CD4-positive, CD25-positive, alpha-beta regulatory T cell (primary cell): ENCODE measurements at regions not wholly inside any gene's neighbourhood (a gene's known extent, or its start where the extent isn't known, plus 50 kb on each side); places are given as distances from the start of the nearest gene placed in this dataset.

Experiments
- ATAC-seq, 2 donors: fragments of 150-1000 bp; cut with Tn5 transposase; one replicate each; pipeline ENCODE4 v1.10.0; 2021; ENCODE audit warnings: low read depth in 2 of 2, moderate number of reproducible peaks in 2 of 2, moderate library complexity in 1 of 2
- DNase-seq, 3 donors: peaks; one replicate each; pipeline versions ENCODE4 v3.0.0 to v3.0.0-alpha.2; 2012 to 2022; ENCODE audit warnings: mixed read lengths in 1 of 3
- H3K27ac ChIP-seq: one replicate; pipeline ENCODE4 v1.7.0; 2013; ENCODE audit warnings: mild to moderate bottlenecking, low read length; ENCODE audit not compliant: insufficient read depth, poor library complexity, severe bottlenecking
- H3K27me3 ChIP-seq: one replicate; pipeline ENCODE4 v1.7.0; 2013; ENCODE audit warnings: low read length; ENCODE audit not compliant: control insufficient read depth, insufficient read depth
- H3K36me3 ChIP-seq: one replicate; pipeline ENCODE4 v1.7.0; 2013; ENCODE audit warnings: mild to moderate bottlenecking, low read length, moderate library complexity; ENCODE audit not compliant: control insufficient read depth, insufficient read depth
- H3K4me1 ChIP-seq: 2 replicates; pipeline ENCODE4 v1.7.0; 2013; ENCODE audit warnings: mild to moderate bottlenecking, low read length; ENCODE audit not compliant: insufficient read depth, control insufficient read depth, poor library complexity, severe bottlenecking
- H3K4me3 ChIP-seq: one replicate; pipeline ENCODE4 v1.7.0; 2013; ENCODE audit warnings: low read depth, mild to moderate bottlenecking, low read length, moderate library complexity
- H3K9me3 ChIP-seq, 2 experiments: 1 replicate in 1 of 2; 2 replicates in 1 of 2; pipeline ENCODE4 v1.7.0; 2013; ENCODE audit warnings: low read length in 2 of 2, mild to moderate bottlenecking in 1 of 2, moderate library complexity in 1 of 2; ENCODE audit not compliant: control insufficient read depth in 2 of 2
- H3K27ac Mint-ChIP-seq, 3 donors: one replicate each; pipeline ENCODE4 v1.8.0; 2020 to 2022; ENCODE audit warnings: mild to moderate bottlenecking in 3 of 3, mixed read lengths in 3 of 3, moderate library complexity in 2 of 3
- H3K27me3 Mint-ChIP-seq: one replicate; pipeline ENCODE4 v1.8.0; 2022; ENCODE audit warnings: mild to moderate bottlenecking, mixed read lengths
- H3K36me3 Mint-ChIP-seq: one replicate; pipeline ENCODE4 v1.8.0; 2020; ENCODE audit warnings: mixed read lengths
- H3K4me1 Mint-ChIP-seq, 4 donors: one replicate each; pipeline ENCODE4 v1.8.0; 2020 to 2022; ENCODE audit warnings: mixed read lengths in 4 of 4, mild to moderate bottlenecking in 1 of 4
- H3K4me3 Mint-ChIP-seq, 4 donors: one replicate each; pipeline ENCODE4 v1.8.0; 2020 to 2022; ENCODE audit warnings: mild to moderate bottlenecking in 4 of 4, mixed read lengths in 4 of 4, moderate library complexity in 3 of 4
- H3K9me3 Mint-ChIP-seq, 7 donors: one replicate each; pipeline ENCODE4 v1.8.0; 2020 to 2022; ENCODE audit warnings: mixed read lengths in 7 of 7, mild to moderate bottlenecking in 3 of 7, moderate library complexity in 2 of 7

DNA sequence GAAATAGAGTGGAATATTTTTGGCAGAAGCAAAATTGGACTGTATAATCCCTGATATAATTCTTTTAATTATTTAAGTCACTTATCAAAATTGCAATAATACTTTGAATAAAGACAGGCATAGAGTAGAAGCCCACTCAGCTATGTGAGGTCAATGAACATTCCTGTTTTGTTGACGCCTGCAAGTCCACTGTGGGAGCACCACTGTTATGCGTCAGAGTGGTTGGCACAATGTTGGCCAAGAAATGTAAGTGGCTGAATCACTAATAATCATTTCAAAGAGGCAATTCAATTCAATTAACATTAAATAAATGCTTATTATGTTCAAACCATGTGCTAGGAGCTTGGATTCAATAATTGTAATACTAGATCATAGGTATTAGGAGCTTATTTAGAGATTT is 221.0 kb downstream of the SPCS3 start:
- H3K27ac ChIP-seq, result no peak overlapping the region
- Mint-ChIP-seq H3K27me3 (no peaks in the 10 kb centered on the region), H3K27ac (no peak overlapping the region), H3K4me3 (no peak overlapping the region), H3K9me3 (no peaks in the 10 kb centered on the region), H3K4me1 (no peaks in the 10 kb centered on the region), H3K36me3 (no peaks in the 10 kb centered on the region)
- ATAC-seq, result no peak
- no peak for DNase-seq
- no peaks in the 10 kb centered on the region for H3K27me3 ChIP-seq
- H3K4me1 ChIP-seq, result no peaks in the 10 kb centered on the region
- no peaks in the 10 kb centered on the region for H3K9me3 ChIP-seq
- H3K36me3 ChIP-seq, result no peaks in the 10 kb centered on the region
- H3K4me3 ChIP-seq, result no peak overlapping the region

- Mint-ChIP-seq H3K27ac (no peak overlapping the region), H3K36me3 (no peaks in the 10 kb centered on the region), H3K4me3 (no peak overlapping the region), H3K9me3 (peaks cover 0 to 2% (median 0%) of the 10 kb centered on the region in 7 donors), H3K27me3 (no peaks in the 10 kb centered on the region), H3K4me1 (no peaks in the 10 kb centered on the region)
- no peaks in the 10 kb centered on the region for H3K9me3 ChIP-seq
- H3K4me3 ChIP-seq, result no peak overlapping the region
- ATAC-seq (no peak), DNase-seq (no peak)
- H3K36me3 ChIP-seq, result no peaks in the 10 kb centered on the region
- no peak overlapping the region for H3K27ac ChIP-seq
- no peaks in the 10 kb centered on the region for H3K27me3 ChIP-seq
- no peaks in the 10 kb centered on the region for H3K4me1 ChIP-seq
Measured at GRCh38 chr4:176545872-176546271, 226.1 kb downstream of the SPCS3 start.

DNA sequence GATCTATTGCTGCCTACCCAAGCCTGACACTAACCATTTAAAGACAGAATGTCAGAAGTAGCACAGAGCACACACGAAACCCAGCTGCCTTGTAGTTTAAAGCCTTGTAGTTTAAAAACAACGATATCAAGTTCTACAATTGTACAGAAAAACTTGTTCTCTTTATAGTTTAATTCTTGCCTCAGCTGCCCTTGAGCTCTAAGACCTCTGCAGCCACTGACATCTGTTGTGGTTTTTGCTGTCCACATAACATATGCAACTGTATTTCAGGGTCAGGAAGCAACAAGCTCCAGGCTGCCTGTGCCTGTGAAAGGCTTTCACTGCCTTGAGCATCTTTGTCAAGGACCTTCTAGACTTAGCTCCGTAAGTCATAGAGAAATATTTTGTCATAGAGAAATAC is 227.2 kb downstream of the SPCS3 start:
- Mint-ChIP-seq H3K9me3 (peaks cover 0 to 7% (median 0%) of the 10 kb centered on the region in 7 donors), H3K36me3 (no peaks in the 10 kb centered on the region), H3K27me3 (no peaks in the 10 kb centered on the region), H3K27ac (no peak overlapping the region), H3K4me1 (no peaks in the 10 kb centered on the region), H3K4me3 (no peak overlapping the region)
- Histone ChIP-seq H3K4me3 (no peak overlapping the region), H3K27ac (no peak overlapping the region), H3K36me3 (no peaks in the 10 kb centered on the region), H3K27me3 (no peaks in the 10 kb centered on the region), H3K9me3 (no peaks in the 10 kb centered on the region), H3K4me1 (no peaks in the 10 kb centered on the region)
- DNase-seq (no peak), ATAC-seq (no peak)

DNA sequence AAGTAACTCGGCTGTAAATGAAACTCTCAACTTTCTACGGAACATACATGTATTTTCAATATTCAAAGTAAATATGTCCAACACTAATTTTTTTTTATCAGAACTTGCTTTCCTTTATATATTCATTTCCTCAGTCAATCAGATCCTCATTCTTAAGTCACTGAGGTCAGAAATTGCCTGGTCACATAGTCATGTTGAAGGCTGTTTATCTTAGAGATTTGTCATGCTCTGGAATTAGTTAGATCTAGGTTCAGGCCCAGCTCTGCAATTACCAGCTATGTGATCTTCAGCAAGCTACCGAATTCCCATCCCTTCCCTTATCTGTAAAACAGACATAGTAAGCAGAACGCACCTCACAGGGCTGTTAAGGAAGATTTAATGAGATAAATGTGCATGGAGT is 228.8 kb downstream of the SPCS3 start:
- no peak overlapping the region for H3K27ac Mint-ChIP-seq
- Histone ChIP-seq H3K27ac (no peak overlapping the region), H3K27me3 (no peaks in the 10 kb centered on the region), H3K4me1 (no peaks in the 10 kb centered on the region), H3K9me3 (no peaks in the 10 kb centered on the region), H3K4me3 (no peak overlapping the region), H3K36me3 (no peaks in the 10 kb centered on the region)
- no peaks in the 10 kb centered on the region for H3K4me1 Mint-ChIP-seq
- H3K9me3 Mint-ChIP-seq, result peaks cover 0 to 7% (median 0%) of the 10 kb centered on the region in 7 donors
- ATAC-seq, result no peak
- no peaks in the 10 kb centered on the region for H3K36me3 Mint-ChIP-seq
- H3K27me3 Mint-ChIP-seq, result no peaks in the 10 kb centered on the region
- DNase-seq, result no peak
- no peak overlapping the region for H3K4me3 Mint-ChIP-seq

- no peaks in the 10 kb centered on the region for H3K4me1 Mint-ChIP-seq
- ATAC-seq, result no peak
- H3K27ac ChIP-seq, result no peak overlapping the region
Measured at GRCh38 chr4:176549161-176549865, 229.5 kb downstream of the SPCS3 start.

DNA sequence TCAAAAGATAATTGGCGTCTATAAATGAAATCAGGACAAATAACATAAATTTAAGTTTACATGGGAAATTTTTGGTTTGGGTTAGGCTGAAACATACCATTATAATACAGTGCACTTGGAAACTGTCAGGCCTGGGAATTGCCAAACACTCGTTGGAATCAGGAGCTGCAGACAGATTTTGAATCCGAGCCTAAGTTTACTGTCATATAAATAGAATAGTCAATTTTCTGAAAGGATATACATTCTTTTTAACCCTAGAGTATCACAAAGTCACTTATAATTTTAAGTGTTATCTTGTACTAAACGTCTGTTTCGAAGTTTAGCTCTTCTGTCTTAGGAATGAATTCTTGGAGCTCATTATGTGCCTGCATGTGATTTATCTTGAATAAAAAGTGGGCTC is 234.1 kb downstream of the VEGFC start:
- no peak for DNase-seq
- Histone ChIP-seq H3K27me3 (no peaks in the 10 kb centered on the region), H3K9me3 (no peaks in the 10 kb centered on the region), H3K4me3 (no peak overlapping the region), H3K4me1 (no peaks in the 10 kb centered on the region), H3K36me3 (no peaks in the 10 kb centered on the region), H3K27ac (no peak overlapping the region)
- Mint-ChIP-seq H3K4me3 (no peak overlapping the region), H3K36me3 (no peaks in the 10 kb centered on the region), H3K9me3 (peaks cover 0 to 4% (median 0%) of the 10 kb centered on the region in 7 donors), H3K27me3 (no peaks in the 10 kb centered on the region), H3K27ac (no peak overlapping the region), H3K4me1 (no peaks in the 10 kb centered on the region)
- no peak for ATAC-seq

More at GRCh38 chr4:176549161-176549865, 229.5 kb downstream of the SPCS3 start:
- no peak overlapping the region for H3K27ac Mint-ChIP-seq
- Histone ChIP-seq H3K27me3 (no peaks in the 10 kb centered on the region), H3K36me3 (no peaks in the 10 kb centered on the region), H3K4me1 (no peaks in the 10 kb centered on the region), H3K9me3 (no peaks in the 10 kb centered on the region), H3K4me3 (no peak overlapping the region)
- no peaks in the 10 kb centered on the region for H3K36me3 Mint-ChIP-seq
- peaks cover 0 to 7% (median 0%) of the 10 kb centered on the region in 7 donors for H3K9me3 Mint-ChIP-seq
- no peak overlapping the region for H3K4me3 Mint-ChIP-seq
- no peaks in the 10 kb centered on the region for H3K27me3 Mint-ChIP-seq
- DNase-seq, result no peak

- ATAC-seq (no peak), DNase-seq (no peak)
- H3K4me1 Mint-ChIP-seq, result no peaks in the 10 kb centered on the region
- Histone ChIP-seq H3K27ac (no peak overlapping the region), H3K4me3 (no peak overlapping the region), H3K27me3 (no peaks in the 10 kb centered on the region), H3K36me3 (no peaks in the 10 kb centered on the region), H3K4me1 (no peaks in the 10 kb centered on the region), H3K9me3 (no peaks in the 10 kb centered on the region)
- H3K9me3 Mint-ChIP-seq, result peaks cover 0 to 3% (median 0%) of the 10 kb centered on the region in 7 donors
- H3K36me3 Mint-ChIP-seq, result no peaks in the 10 kb centered on the region
- no peaks in the 10 kb centered on the region for H3K27me3 Mint-ChIP-seq
- H3K4me3 Mint-ChIP-seq, result no peak overlapping the region
- H3K27ac Mint-ChIP-seq, result no peak overlapping the region
Measured at GRCh38 chr4:176561368-176561767, 231.4 kb downstream of the VEGFC start.

DNA sequence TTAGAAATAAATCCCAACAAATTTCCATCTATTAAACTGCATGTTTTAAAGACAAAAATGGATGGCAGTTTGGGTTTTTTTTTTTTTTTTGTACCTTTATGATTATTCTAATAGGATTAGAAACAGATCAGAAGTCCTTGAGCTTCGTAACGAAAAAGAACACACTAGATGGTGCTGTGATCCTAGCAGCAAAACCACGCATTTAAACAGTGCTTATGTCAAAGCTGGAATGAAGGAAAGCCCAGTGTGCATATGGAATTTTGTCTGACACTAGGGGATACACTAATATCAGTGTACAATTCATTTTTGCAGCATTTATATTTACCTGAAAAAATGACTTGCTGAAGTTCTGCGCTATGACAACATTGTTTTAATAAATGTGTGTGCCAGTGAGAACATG is 229.1 kb downstream of the VEGFC start:
- Histone ChIP-seq H3K27ac (no peak overlapping the region), H3K4me3 (no peak overlapping the region), H3K36me3 (no peaks in the 10 kb centered on the region), H3K4me1 (no peaks in the 10 kb centered on the region), H3K27me3 (no peaks in the 10 kb centered on the region), H3K9me3 (no peaks in the 10 kb centered on the region)
- H3K27me3 Mint-ChIP-seq, result no peaks in the 10 kb centered on the region
- no peaks in the 10 kb centered on the region for H3K4me1 Mint-ChIP-seq
- H3K4me3 Mint-ChIP-seq, result no peak overlapping the region
- DNase-seq, result no peak
- peaks cover 0 to 3% (median 2%) of the 10 kb centered on the region in 7 donors for H3K9me3 Mint-ChIP-seq
- H3K27ac Mint-ChIP-seq, result no peak overlapping the region
- no peaks in the 10 kb centered on the region for H3K36me3 Mint-ChIP-seq
- no peak for ATAC-seq
